B cell (primary cell): ENCODE measurements at regions not wholly inside any gene's neighbourhood (a gene's known extent, or its start where the extent isn't known, plus 50 kb on each side); places are given as distances from the start of the nearest gene placed in this dataset.

ENCODE experiments used
- ATAC-seq: fragments of 200-7000 bp; cut with Tn5 transposase; one replicate; pipeline ENCODE4 v1.10.0; 2021; ENCODE audit warnings: low read depth, mild to moderate bottlenecking, moderate number of reproducible peaks, moderate library complexity
- CTCF ChIA-PET: fragments of 350-600 bp; sonication (Branson Sonifier 250); formaldehyde crosslinking; loops from one replicate; lab custom pipeline; 2021; ENCODE audit warnings: antibody characterized with exemption, inconsistent platforms; lab: Charles Lee
- POLR2A ChIA-PET: fragments of 350-600 bp; sonication (Branson Sonifier 250); formaldehyde crosslinking; loops from one replicate; lab custom pipeline; 2021; ENCODE audit warnings: antibody characterized with exemption; lab: Charles Lee
- DNase-seq: peaks from one replicate; pipeline ENCODE4 v3.0.0; 2013
- H2AFZ ChIP-seq: 2 replicates; pipeline ENCODE4 v1.6.1; 2012; ENCODE audit warnings: mild to moderate bottlenecking, low read depth, low read length; ENCODE audit not compliant: insufficient read depth, poor library complexity, severe bottlenecking
- H3K27ac ChIP-seq, 2 donors: 1 replicate in 1 of 2; 2 replicates in 1 of 2; pipeline ENCODE4 v1.5.1; 2012 to 2013; ENCODE audit warnings: low read length in 2 of 2, mild to moderate bottlenecking in 2 of 2, moderate library complexity in 1 of 2
- H3K27me3 ChIP-seq, 4 experiments: fragments of 200-600 bp in 1 of 4; sonication (generic) in 1 of 4; replicated peaks in 1 of 4; 1 replicate in 2 of 4; 2 replicates in 2 of 4; pipeline versions ENCODE4 v1.6.1 to v1.7.0; 2013 to 2016; ENCODE audit warnings: low read length in 3 of 4, mild to moderate bottlenecking in 2 of 4, mixed read lengths in 1 of 4, moderate library complexity in 1 of 4; ENCODE audit not compliant: insufficient read depth in 4 of 4, control insufficient read depth in 3 of 4; ENCODE audit errors: control extremely low read depth in 1 of 4
- H3K36me3 ChIP-seq, 2 experiments: replicated peaks in 1 of 2; 1 replicate in 1 of 2; 2 replicates in 1 of 2; pipeline versions ENCODE4 v1.6.1 to v1.7.1; 2013; ENCODE audit warnings: low read length in 1 of 2; ENCODE audit not compliant: insufficient read depth in 2 of 2, control insufficient read depth in 1 of 2; ENCODE audit errors: control extremely low read depth in 1 of 2, extremely low read depth in 1 of 2
- H3K4me1 ChIP-seq, 2 donors: fragments of 200-600 bp in 1 of 2; sonication (generic) in 1 of 2; 1 replicate in 1 of 2; 2 replicates in 1 of 2; pipeline versions ENCODE4 v1.5.1 to v1.6.1; 2013 to 2017; ENCODE audit warnings: low read length in 2 of 2; ENCODE audit not compliant: control insufficient read depth in 2 of 2, insufficient read depth in 2 of 2
- H3K4me2 ChIP-seq: replicated peaks from 2 replicates; pipeline ENCODE3; 2012; ENCODE audit warnings: mild to moderate bottlenecking, low read depth, low read length; ENCODE audit not compliant: poor library complexity, severe bottlenecking
- H3K4me3 ChIP-seq, 5 experiments: fragments of 200-600 bp in 1 of 5; sonication (generic) in 1 of 5; 1 replicate in 3 of 5; 2 replicates in 2 of 5; pipeline versions ENCODE4 v1.5.1 to v1.7.0; 2011 to 2016; ENCODE audit warnings: low read length in 4 of 5, mild to moderate bottlenecking in 4 of 5, low read depth in 2 of 5, control low read depth in 1 of 5, moderate library complexity in 1 of 5; ENCODE audit not compliant: insufficient read depth in 1 of 5; ENCODE audit errors: control extremely low read depth in 1 of 5, extremely low read depth in 1 of 5
- H3K79me2 ChIP-seq: fragments of 200-600 bp; sonication (generic); one replicate; pipeline ENCODE4 v1.6.0; 2016; ENCODE audit warnings: low read length; ENCODE audit not compliant: control insufficient read depth, insufficient read depth
- H3K9ac ChIP-seq: fragments of 200-600 bp; sonication (generic); 2 replicates; pipeline ENCODE4 v1.6.1; 2017; ENCODE audit warnings: mild to moderate bottlenecking, low read length, moderate library complexity
- H3K9me3 ChIP-seq, 3 donors: one replicate each; pipeline versions ENCODE4 v1.6.1 to v1.7.1; 2013; ENCODE audit warnings: low read length in 2 of 3; ENCODE audit not compliant: control insufficient read depth in 2 of 3, insufficient read depth in 1 of 3; ENCODE audit errors: control extremely low read depth in 1 of 3
- H4K20me1 ChIP-seq: 2 replicates; pipeline ENCODE4 v1.6.0; 2012; ENCODE audit warnings: mild to moderate bottlenecking, low read length; ENCODE audit not compliant: insufficient read depth, control insufficient read depth, poor library complexity, severe bottlenecking
- H3K27ac Mint-ChIP-seq: one replicate; pipeline ENCODE4 v1.8.0; 2021; ENCODE audit warnings: mixed read lengths
- H3K27me3 Mint-ChIP-seq: one replicate; pipeline ENCODE4 v1.8.0; 2021; ENCODE audit warnings: mixed read lengths
- H3K4me1 Mint-ChIP-seq: one replicate; pipeline ENCODE4 v1.8.0; 2021; ENCODE audit warnings: mixed read lengths
- H3K4me3 Mint-ChIP-seq: one replicate; pipeline ENCODE4 v1.8.0; 2021; ENCODE audit warnings: mixed read lengths
- H3K9me3 Mint-ChIP-seq: one replicate; pipeline ENCODE4 v1.8.0; 2022; ENCODE audit warnings: mixed read lengths; ENCODE audit not compliant: insufficient read depth
- EZH2 ChIP-seq: IDR thresholded peaks from 2 replicates; pipeline ENCODE4 v1.6.1; 2012; ENCODE audit warnings: borderline replicate concordance, low read depth, mild to moderate bottlenecking, moderate library complexity, low read length; ENCODE audit not compliant: insufficient read depth, poor library complexity, severe bottlenecking
- WGBS: methylation state at CpG from one replicate; pipeline ENCODE4 v1.1.5; 2013; ENCODE audit warnings: missing lambda C conversion rate; ENCODE audit not compliant: insufficient coverage; 5-methylcytosine and 5-hydroxymethylcytosine counted together
- intact Hi-C: fragments of 100-400 bp; cut with micrococcal nuclease; formaldehyde crosslinking; loops from one replicate; pipeline ENCODE4 v1.10.0; 2022
- TF ChIP-seq, protein P1 (sequence below): fragments of 200-600 bp; IDR thresholded peaks from one replicate; pipeline ENCODE4 v1.8.0; 2022; ENCODE audit warnings: antibody characterized with exemption, mild to moderate bottlenecking

GRCh38 chr16:51306116-51306515 lies 155.0 kb upstream of the SALL1 start:
- no peaks in the 10 kb centered on the region for H3K79me2 ChIP-seq
- H3K27ac Mint-ChIP-seq = no peak overlapping the region
- no peak for ATAC-seq
- H3K4me1 Mint-ChIP-seq = no peaks in the 10 kb centered on the region
- H3K4me3 Mint-ChIP-seq = no peak overlapping the region
- no peak overlapping the region for H3K4me3 ChIP-seq
- no peak overlapping the region for H3K27ac ChIP-seq
- 76% methylated on average over 2 of the region's 3 CpGs for WGBS
- no peak overlapping the region for H3K9ac ChIP-seq
- H3K9me3 ChIP-seq = no peaks in the 10 kb centered on the region
- intact Hi-C loops = no loop called here
- ChIA-PET POLR2A (no interaction called here), CTCF (no interaction called here)
- H4K20me1 ChIP-seq = no peaks in the 10 kb centered on the region
- H3K4me2 ChIP-seq = no peak overlapping the region
- H2AFZ ChIP-seq = no peak overlapping the region
- no peaks in the 10 kb centered on the region for H3K27me3 ChIP-seq
- no peaks in the 10 kb centered on the region for H3K4me1 ChIP-seq
- H3K36me3 ChIP-seq = no peaks in the 10 kb centered on the region
- no peak for DNase-seq
- TF ChIP-seq, protein P1, sequence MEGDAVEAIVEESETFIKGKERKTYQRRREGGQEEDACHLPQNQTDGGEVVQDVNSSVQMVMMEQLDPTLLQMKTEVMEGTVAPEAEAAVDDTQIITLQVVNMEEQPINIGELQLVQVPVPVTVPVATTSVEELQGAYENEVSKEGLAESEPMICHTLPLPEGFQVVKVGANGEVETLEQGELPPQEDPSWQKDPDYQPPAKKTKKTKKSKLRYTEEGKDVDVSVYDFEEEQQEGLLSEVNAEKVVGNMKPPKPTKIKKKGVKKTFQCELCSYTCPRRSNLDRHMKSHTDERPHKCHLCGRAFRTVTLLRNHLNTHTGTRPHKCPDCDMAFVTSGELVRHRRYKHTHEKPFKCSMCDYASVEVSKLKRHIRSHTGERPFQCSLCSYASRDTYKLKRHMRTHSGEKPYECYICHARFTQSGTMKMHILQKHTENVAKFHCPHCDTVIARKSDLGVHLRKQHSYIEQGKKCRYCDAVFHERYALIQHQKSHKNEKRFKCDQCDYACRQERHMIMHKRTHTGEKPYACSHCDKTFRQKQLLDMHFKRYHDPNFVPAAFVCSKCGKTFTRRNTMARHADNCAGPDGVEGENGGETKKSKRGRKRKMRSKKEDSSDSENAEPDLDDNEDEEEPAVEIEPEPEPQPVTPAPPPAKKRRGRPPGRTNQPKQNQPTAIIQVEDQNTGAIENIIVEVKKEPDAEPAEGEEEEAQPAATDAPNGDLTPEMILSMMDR = no peak
- no peaks in the 10 kb centered on the region for H3K27me3 Mint-ChIP-seq
- H3K9me3 Mint-ChIP-seq = no peaks in the 10 kb centered on the region

- Histone ChIP-seq H3K4me2 (no peak overlapping the region), H4K20me1 (no peaks in the 10 kb centered on the region), H3K9ac (no peak overlapping the region), H3K4me3 (no peak overlapping the region), H3K9me3 (no peaks in the 10 kb centered on the region), H3K79me2 (no peaks in the 10 kb centered on the region), H2AFZ (no peak overlapping the region), H3K4me1 (no peaks in the 10 kb centered on the region), H3K27ac (no peak overlapping the region), H3K27me3 (no peaks in the 10 kb centered on the region), H3K36me3 (no peaks in the 10 kb centered on the region)
- CTCF ChIA-PET = no interaction called here
- POLR2A ChIA-PET = no interaction called here
- Mint-ChIP-seq H3K9me3 (no peaks in the 10 kb centered on the region), H3K27ac (no peak overlapping the region), H3K27me3 (no peaks in the 10 kb centered on the region), H3K4me3 (no peak overlapping the region), H3K4me1 (no peaks in the 10 kb centered on the region)
- TF ChIP-seq, protein P1 = no peak
- no peak for TF ChIP-seq EZH2
- DNase-seq (no peak), ATAC-seq (no peak)
- WGBS = 100% methylated on average over 2 of the region's 2 CpGs
- intact Hi-C loops = no loop called here
Measured at GRCh38 chr16:51305337-51305736, 154.3 kb upstream of the SALL1 start.
